Osteocyte (in vitro differentiated cells): ENCODE measurements at regions not wholly inside any gene's neighbourhood (a gene's known extent, or its start where the extent isn't known, plus 50 kb on each side); places are given as distances from the start of the nearest gene placed in this dataset.

Source experiments
- DNase-seq: peaks from one replicate; pipeline ENCODE4 v3.0.0; 2021; ENCODE audit warnings: mixed read lengths; ENCODE audit not compliant: unreplicated experiment; ENCODE audit errors: extremely low spot score
- H3K27ac Mint-ChIP-seq: one replicate; pipeline ENCODE4 v1.8.0; 2021; ENCODE audit warnings: mild to moderate bottlenecking, mixed read lengths; ENCODE audit not compliant: unreplicated experiment
- H3K27me3 Mint-ChIP-seq: one replicate; pipeline ENCODE4 v1.8.0; 2021; ENCODE audit warnings: mixed read lengths; ENCODE audit not compliant: unreplicated experiment
- H3K36me3 Mint-ChIP-seq: one replicate; pipeline ENCODE4 v1.8.0; 2021; ENCODE audit warnings: mixed read lengths; ENCODE audit not compliant: unreplicated experiment
- H3K4me1 Mint-ChIP-seq: one replicate; pipeline ENCODE4 v1.8.0; 2021; ENCODE audit warnings: mixed read lengths; ENCODE audit not compliant: unreplicated experiment
- H3K4me3 Mint-ChIP-seq: one replicate; pipeline ENCODE4 v1.8.0; 2021; ENCODE audit warnings: mild to moderate bottlenecking, moderate library complexity, mixed read lengths; ENCODE audit not compliant: unreplicated experiment
- H3K9me3 Mint-ChIP-seq: one replicate; pipeline ENCODE4 v1.8.0; 2021; ENCODE audit warnings: mixed read lengths; ENCODE audit not compliant: unreplicated experiment
- TF ChIP-seq, protein P1 (sequence below): fragments of 200-600 bp; sonication (generic); IDR thresholded peaks from 2 replicates; pipeline ENCODE4 v1.5.0; 2021; ENCODE audit warnings: antibody characterized with exemption, mild to moderate bottlenecking, moderate library complexity

DNA sequence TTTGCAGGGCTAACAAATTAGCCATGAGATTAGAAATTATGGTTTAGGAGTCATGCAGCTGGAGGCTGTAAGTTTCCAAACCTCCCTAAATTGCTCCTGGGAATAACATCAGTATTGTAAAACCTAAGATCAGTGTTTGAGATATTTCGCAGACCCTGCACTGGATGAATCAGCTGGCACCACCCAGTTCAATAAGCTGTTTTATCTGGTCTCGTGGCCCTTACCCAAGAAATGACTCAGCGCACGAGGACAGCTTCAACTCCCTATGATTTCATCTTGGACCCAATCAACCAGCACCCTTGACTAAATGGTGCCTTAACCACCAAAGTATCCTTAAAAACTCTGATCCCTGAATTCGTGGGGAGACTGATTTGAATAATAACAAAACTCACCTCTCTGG is 482.0 kb upstream of the PCDH15 start:
- TF ChIP-seq, protein P1, sequence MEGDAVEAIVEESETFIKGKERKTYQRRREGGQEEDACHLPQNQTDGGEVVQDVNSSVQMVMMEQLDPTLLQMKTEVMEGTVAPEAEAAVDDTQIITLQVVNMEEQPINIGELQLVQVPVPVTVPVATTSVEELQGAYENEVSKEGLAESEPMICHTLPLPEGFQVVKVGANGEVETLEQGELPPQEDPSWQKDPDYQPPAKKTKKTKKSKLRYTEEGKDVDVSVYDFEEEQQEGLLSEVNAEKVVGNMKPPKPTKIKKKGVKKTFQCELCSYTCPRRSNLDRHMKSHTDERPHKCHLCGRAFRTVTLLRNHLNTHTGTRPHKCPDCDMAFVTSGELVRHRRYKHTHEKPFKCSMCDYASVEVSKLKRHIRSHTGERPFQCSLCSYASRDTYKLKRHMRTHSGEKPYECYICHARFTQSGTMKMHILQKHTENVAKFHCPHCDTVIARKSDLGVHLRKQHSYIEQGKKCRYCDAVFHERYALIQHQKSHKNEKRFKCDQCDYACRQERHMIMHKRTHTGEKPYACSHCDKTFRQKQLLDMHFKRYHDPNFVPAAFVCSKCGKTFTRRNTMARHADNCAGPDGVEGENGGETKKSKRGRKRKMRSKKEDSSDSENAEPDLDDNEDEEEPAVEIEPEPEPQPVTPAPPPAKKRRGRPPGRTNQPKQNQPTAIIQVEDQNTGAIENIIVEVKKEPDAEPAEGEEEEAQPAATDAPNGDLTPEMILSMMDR = no peak
- H3K27me3 Mint-ChIP-seq = peaks cover 11% of the 10 kb centered on the region
- no peak overlapping the region for H3K27ac Mint-ChIP-seq
- no peak for DNase-seq
- H3K36me3 Mint-ChIP-seq = no peaks in the 10 kb centered on the region
- no peak overlapping the region for H3K4me3 Mint-ChIP-seq
- H3K9me3 Mint-ChIP-seq = peaks cover 6% of the 10 kb centered on the region
- H3K4me1 Mint-ChIP-seq = peaks cover 3% of the 10 kb centered on the region

DNA sequence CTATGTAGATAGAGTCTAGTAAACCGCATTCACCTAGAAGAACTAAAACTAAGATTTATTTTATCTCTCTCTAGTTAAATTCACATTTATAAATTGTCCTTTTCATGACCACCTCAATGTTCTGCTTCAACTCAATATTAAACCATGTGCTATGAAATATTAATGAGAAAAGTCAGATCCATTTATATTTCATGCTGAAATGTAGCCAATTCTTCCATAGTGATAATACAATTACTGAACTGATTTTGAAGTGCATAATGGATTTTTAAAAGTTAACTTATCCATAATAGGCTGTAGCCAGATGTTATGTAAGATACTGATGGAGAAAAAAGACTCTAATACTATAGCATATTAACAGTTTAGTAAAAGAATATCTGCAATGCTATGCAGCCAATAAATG is 479.7 kb upstream of the PCDH15 start:
- H3K4me1 Mint-ChIP-seq = no peaks in the 10 kb centered on the region
- peaks cover 6% of the 10 kb centered on the region for H3K9me3 Mint-ChIP-seq
- no peaks in the 10 kb centered on the region for H3K36me3 Mint-ChIP-seq
- peaks cover 11% of the 10 kb centered on the region for H3K27me3 Mint-ChIP-seq
- no peak overlapping the region for H3K4me3 Mint-ChIP-seq
- TF ChIP-seq, protein P1 = no peak
- DNase-seq = no peak
- no peak overlapping the region for H3K27ac Mint-ChIP-seq

DNA sequence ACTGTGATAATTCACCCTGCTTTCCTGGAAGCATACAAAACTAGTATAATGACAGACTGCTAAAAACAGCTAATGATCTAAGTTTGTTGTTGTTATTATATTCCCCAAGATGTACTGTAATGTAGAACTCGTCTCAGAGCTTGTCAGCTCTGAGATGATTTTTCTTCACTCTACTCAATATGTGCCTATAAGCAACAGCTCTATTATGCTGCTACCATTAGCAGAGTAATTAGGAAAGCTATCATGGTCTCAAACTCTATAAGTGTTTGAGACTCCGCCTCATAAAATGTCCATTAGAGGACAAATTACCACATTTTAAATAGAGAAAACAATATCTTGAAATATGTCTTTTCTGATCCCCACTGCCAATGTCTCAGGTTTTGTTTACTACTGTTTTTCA is 476.5 kb upstream of the PCDH15 start:
- no peak overlapping the region for H3K4me3 Mint-ChIP-seq
- TF ChIP-seq, protein P1 = no peak

DNA sequence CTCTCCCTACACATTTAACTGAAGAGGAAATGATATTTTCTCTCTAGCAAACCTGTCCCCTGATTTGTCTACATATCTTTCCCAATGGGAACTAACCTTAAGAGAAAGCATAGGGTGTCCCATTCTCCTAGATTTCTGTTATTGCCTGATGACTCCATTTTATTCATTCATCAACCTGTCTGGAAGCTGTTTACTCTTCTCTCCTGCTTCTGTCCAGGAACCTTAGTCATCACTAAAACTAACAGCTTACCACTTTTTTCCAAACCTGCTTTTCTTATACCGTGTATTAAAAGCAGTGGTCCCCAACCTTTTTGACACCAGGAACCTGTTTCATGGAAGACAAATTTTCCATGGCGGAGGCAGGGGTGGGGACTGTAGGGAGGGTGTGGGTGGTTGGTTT is 473.3 kb upstream of the PCDH15 start:
- no peak overlapping the region for H3K4me3 Mint-ChIP-seq
- H3K36me3 Mint-ChIP-seq = no peaks in the 10 kb centered on the region
- H3K27ac Mint-ChIP-seq = no peak overlapping the region
- peaks cover 32% of the 10 kb centered on the region for H3K27me3 Mint-ChIP-seq
- TF ChIP-seq, protein P1 = no peak
- no peaks in the 10 kb centered on the region for H3K4me1 Mint-ChIP-seq
- no peak for DNase-seq
- H3K9me3 Mint-ChIP-seq = no peaks in the 10 kb centered on the region

More for the DNA sequence above, 476.5 kb upstream of the PCDH15 start:
- Mint-ChIP-seq H3K4me1 (no peaks in the 10 kb centered on the region), H3K27me3 (peaks cover 22% of the 10 kb centered on the region), H3K36me3 (no peaks in the 10 kb centered on the region), H3K27ac (no peak overlapping the region), H3K9me3 (no peaks in the 10 kb centered on the region)
- DNase-seq = no peak

DNA sequence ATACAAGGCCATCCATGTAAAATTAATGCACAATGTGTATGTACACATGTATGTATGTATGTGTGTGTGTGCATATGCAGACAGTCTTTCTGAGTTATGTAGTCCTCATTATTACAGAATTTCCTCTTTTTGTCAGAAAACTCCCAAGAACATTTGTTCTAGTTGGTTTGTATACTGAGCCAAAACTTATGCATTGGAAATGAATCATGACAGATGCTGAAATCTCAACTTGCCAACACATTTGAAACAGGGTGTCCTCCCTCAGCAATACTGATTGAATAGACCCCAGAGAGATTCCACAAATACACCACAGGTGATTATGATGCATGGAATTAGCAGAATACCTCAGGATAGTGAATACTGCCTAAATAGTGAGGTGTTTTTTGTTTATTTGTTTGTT is 472.9 kb upstream of the PCDH15 start:
- Mint-ChIP-seq H3K27ac (no peak overlapping the region), H3K9me3 (no peaks in the 10 kb centered on the region), H3K4me3 (no peak overlapping the region), H3K4me1 (no peaks in the 10 kb centered on the region), H3K36me3 (no peaks in the 10 kb centered on the region), H3K27me3 (peaks cover 34% of the 10 kb centered on the region)
- DNase-seq = no peak
- TF ChIP-seq, protein P1 = no peak
